ENCODE measurements at regions not wholly inside any gene's neighbourhood (a gene's known extent, or its start where the extent isn't known, plus 50 kb on each side); places are given as distances from the start of the nearest gene placed in this dataset.
A peak's percentile ranks its signal among the peaks of the same experiment; 100 is the strongest.

DNA sequence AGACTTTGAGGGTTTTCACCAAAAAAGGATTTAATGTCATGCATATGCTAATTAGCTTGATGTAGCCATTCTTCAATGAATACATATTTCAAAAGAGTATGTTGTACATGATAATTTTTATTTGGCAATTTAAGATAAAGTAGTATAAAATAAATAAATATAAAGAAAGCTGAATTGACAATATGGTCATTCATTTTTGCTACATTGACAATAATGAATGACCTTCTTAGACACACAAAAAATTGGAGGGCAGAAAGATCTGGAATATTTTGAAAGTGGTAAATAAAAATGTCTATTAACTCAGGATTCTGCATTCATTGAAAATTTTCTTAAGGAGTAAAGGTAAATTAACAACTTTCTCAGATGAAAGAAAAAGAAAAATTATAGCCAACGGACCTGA is 324.8 kb upstream of the FTMT start:
- no peak overlapping the region for H3K9ac ChIP-seq (ENCODE audit: insufficient read depth, low read depth, low read length)
- intact Hi-C loops (cut with micrococcal nuclease; ENCODE audit: unreplicated experiment) (no loop called here), in situ Hi-C loops (cut with HindIII; ENCODE audit: extremely low pct_ligation_motif_present, low pct_unique_long_range_greater_than_20kb) (no loop called here)
- no peak for DNase-seq (ENCODE audit: low spot score)
- H3K9me3 ChIP-seq (ENCODE audit: low read length): peaks cover 6% of the 10 kb centered on the region; the same call in 1 of the 2 replicates
- TF ChIP-seq MAFF (IDR thresholded peaks at IDR 0.05; ENCODE audit: low read depth, low read length): peak; percentile 70
- TF ChIP-seq MAFK (conservative IDR thresholded peaks at IDR 0.05 in 1 of 2, IDR thresholded peaks at IDR 0.05 in 1 of 2; ENCODE audit: low read length in 2 of 2): peak; percentile 34 to 70; a peak in 3 of 4 replicates
- no peak for TF ChIP-seq FOXM1 (CRISPR knock-in tag; IDR thresholded peaks at IDR 0.05)
- TF ChIP-seq, protein P1, sequence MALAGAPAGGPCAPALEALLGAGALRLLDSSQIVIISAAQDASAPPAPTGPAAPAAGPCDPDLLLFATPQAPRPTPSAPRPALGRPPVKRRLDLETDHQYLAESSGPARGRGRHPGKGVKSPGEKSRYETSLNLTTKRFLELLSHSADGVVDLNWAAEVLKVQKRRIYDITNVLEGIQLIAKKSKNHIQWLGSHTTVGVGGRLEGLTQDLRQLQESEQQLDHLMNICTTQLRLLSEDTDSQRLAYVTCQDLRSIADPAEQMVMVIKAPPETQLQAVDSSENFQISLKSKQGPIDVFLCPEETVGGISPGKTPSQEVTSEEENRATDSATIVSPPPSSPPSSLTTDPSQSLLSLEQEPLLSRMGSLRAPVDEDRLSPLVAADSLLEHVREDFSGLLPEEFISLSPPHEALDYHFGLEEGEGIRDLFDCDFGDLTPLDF (CRISPR knock-in tag; IDR thresholded peaks at IDR 0.05): no peak
- no peaks in the 10 kb centered on the region for H3K79me2 ChIP-seq (ENCODE audit: insufficient read depth, low read length)
- H3K4me1 ChIP-seq (ENCODE audit: insufficient read depth, low read length): no peaks in the 10 kb centered on the region
- H2AFZ ChIP-seq (ENCODE audit: low read length): no peak overlapping the region
- no peaks in the 10 kb centered on the region for H3K36me3 ChIP-seq (replicated peaks in 1 of 2; ENCODE audit: control insufficient read depth in 1 of 2, insufficient read depth in 2 of 2, low read length in 2 of 2)
- ChIA-PET CTCF (ENCODE audit: low intra/inter-chr PET ratio, low total read pairs) (no interaction called here), POLR2A (no interaction called here)
- H3K4me3 ChIP-seq (replicated peaks in 1 of 3; ENCODE audit: insufficient read depth in 1 of 3, low read depth in 2 of 3, low read length in 3 of 3): no peak overlapping the region
- BruUV-seq (replicated peaks): no TSS peak
- ATAC-seq: no peak
- H3K27me3 ChIP-seq (ENCODE audit: control insufficient read depth in 1 of 2, insufficient read depth in 2 of 2, low read length in 2 of 2): no peaks in the 10 kb centered on the region
- no peak for FAIRE-seq
- H3K4me2 ChIP-seq (ENCODE audit: low read depth, low read length): no peak overlapping the region
- no peak overlapping the region for H3K27ac ChIP-seq (ENCODE audit: extremely low read length, insufficient read depth, low read length)
- H4K20me1 ChIP-seq (ENCODE audit: insufficient read depth, low read length): no peaks in the 10 kb centered on the region
- 0% methylated on average over 1 of the region's 1 CpG for WGBS (ENCODE audit: low lambda C conversion rate)

DNA sequence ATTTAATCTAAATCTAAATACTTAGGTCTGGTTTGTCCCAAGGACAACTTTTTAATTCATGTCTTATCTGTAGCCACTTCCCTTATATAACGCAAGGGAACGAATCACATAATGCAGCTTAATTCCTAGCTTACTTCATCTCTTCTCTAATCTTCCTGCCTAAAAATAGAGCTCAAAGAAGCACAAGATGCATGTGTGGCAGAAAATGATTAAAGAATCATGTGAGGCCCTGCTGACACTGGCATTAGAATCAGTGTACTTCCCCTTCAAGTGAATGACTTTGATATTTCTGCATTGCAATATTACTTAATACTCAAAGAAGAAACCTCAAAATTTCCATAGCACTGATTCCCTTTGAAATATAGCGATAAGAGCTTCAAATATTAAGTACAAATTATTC is 317.9 kb upstream of the FTMT start:
- intact Hi-C loops (cut with micrococcal nuclease; ENCODE audit: unreplicated experiment) (no loop called here), in situ Hi-C loops (cut with HindIII; ENCODE audit: extremely low pct_ligation_motif_present, low pct_unique_long_range_greater_than_20kb) (no loop called here)
- ChIA-PET POLR2A (no interaction called here), CTCF (ENCODE audit: low intra/inter-chr PET ratio, low total read pairs) (no interaction called here)
- no peak overlapping the region for H3K4me2 ChIP-seq (ENCODE audit: low read depth, low read length)
- FAIRE-seq: no peak
- H4K20me1 ChIP-seq (ENCODE audit: insufficient read depth, low read length): no peaks in the 10 kb centered on the region
- H3K36me3 ChIP-seq (replicated peaks in 1 of 2; ENCODE audit: control insufficient read depth in 1 of 2, insufficient read depth in 2 of 2, low read length in 2 of 2): no peaks in the 10 kb centered on the region
- no peaks in the 10 kb centered on the region for H3K9me3 ChIP-seq (ENCODE audit: low read length)
- no peak overlapping the region for H3K9ac ChIP-seq (ENCODE audit: insufficient read depth, low read depth, low read length)
- no peak overlapping the region for H3K4me3 ChIP-seq (replicated peaks in 1 of 3; ENCODE audit: insufficient read depth in 1 of 3, low read depth in 2 of 3, low read length in 3 of 3)
- H3K4me1 ChIP-seq (ENCODE audit: insufficient read depth, low read length): no peaks in the 10 kb centered on the region
- H2AFZ ChIP-seq (ENCODE audit: low read length): no peak overlapping the region
- DNase-seq (ENCODE audit: low spot score): no peak
- no peaks in the 10 kb centered on the region for H3K79me2 ChIP-seq (ENCODE audit: insufficient read depth, low read length)
- H3K27me3 ChIP-seq (ENCODE audit: control insufficient read depth in 1 of 2, insufficient read depth in 2 of 2, low read length in 2 of 2): no peaks in the 10 kb centered on the region
- ATAC-seq: no peak
- no peak overlapping the region for H3K27ac ChIP-seq (ENCODE audit: extremely low read length, insufficient read depth, low read length)
- BruUV-seq (replicated peaks): no TSS peak
- WGBS (ENCODE audit: low lambda C conversion rate): 35% methylated on average over 3 of the region's 3 CpGs
- TF ChIP-seq SRSF9 (IDR thresholded peaks at IDR 0.05; ENCODE audit: borderline replicate concordance, insufficient read depth, low read depth, low read length, poor library complexity, severe bottlenecking) (no peak), ZFY (CRISPR knock-in tag; IDR thresholded peaks at IDR 0.05) (no peak), NRL (CRISPR knock-in tag; IDR thresholded peaks at IDR 0.05; ENCODE audit: borderline replicate concordance) (no peak), ATF3 (CRISPR knock-in tag; IDR thresholded peaks at IDR 0.05) (no peak), FUBP1 (CRISPR knock-in tag; IDR thresholded peaks at IDR 0.05; ENCODE audit: borderline replicate concordance) (no peak), NKX3-1 (CRISPR knock-in tag; IDR thresholded peaks at IDR 0.05) (no peak), HNRNPUL1 (IDR thresholded peaks at IDR 0.05; ENCODE audit: low read depth, low read length) (no peak), CSRNP1 (CRISPR knock-in tag; IDR thresholded peaks at IDR 0.05) (no peak)
- TF ChIP-seq, protein P2, sequence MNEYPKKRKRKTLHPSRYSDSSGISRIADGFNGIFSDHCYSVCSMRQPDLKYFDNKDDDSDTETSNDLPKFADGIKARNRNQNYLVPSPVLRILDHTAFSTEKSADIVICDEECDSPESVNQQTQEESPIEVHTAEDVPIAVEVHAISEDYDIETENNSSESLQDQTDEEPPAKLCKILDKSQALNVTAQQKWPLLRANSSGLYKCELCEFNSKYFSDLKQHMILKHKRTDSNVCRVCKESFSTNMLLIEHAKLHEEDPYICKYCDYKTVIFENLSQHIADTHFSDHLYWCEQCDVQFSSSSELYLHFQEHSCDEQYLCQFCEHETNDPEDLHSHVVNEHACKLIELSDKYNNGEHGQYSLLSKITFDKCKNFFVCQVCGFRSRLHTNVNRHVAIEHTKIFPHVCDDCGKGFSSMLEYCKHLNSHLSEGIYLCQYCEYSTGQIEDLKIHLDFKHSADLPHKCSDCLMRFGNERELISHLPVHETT (CRISPR knock-in tag; conservative IDR thresholded peaks at IDR 0.05): no peak
